ENCODE measurements at regions not wholly inside any gene's neighbourhood (a gene's known extent, or its start where the extent isn't known, plus 50 kb on each side); places are given as distances from the start of the nearest gene placed in this dataset.
"Not testable (repeated sequence)": the region's sequence is repeated elsewhere in the genome, so short reads cannot be mapped to it uniquely, and the experiment has no call there.

DNA sequence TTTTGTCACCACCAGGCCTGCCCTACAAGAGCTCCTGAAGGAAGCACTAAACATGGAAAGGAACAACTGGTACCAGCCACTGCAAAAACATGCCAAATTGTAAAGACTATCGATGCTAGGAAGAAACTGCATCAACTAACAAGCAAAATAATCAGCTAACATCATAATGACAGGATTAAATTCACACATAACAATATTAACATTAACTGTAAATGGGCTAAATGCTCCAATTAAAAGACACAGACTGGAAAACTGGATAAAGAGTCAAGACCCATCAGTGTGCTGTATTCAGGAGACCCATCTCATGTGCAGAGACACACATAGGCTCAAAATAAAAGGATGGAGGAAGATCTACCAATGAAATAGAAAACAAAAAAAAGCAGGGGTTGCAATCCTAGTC is 95.9 kb upstream of the FGF13 start:
- TF ChIP-seq EZH2 (IDR thresholded peaks at IDR 0.05); JUND (IDR thresholded peaks at IDR 0.05); POLR2AphosphoS5 (IDR thresholded peaks at IDR 0.05; ENCODE audit: low read depth, low read length); POLR2A (IDR thresholded peaks at IDR 0.05; ENCODE audit: borderline replicate concordance, extremely low read depth, insufficient read depth, insufficient read length); MAX (IDR thresholded peaks at IDR 0.05); EZH2phosphoT487 (IDR thresholded peaks at IDR 0.05; ENCODE audit: borderline replicate concordance); YY1 (IDR thresholded peaks at IDR 0.05; ENCODE audit: extremely low read depth, insufficient replicate concordance, low read depth, low read length); SIN3A (IDR thresholded peaks at IDR 0.05; ENCODE audit: low read depth); FOSL1 (IDR thresholded peaks at IDR 0.05; ENCODE audit: low read depth); ATF3 (IDR thresholded peaks at IDR 0.05); CBX3 (IDR thresholded peaks at IDR 0.05; ENCODE audit: low read depth): not testable (repeated sequence)
- TF ChIP-seq, protein P1, sequence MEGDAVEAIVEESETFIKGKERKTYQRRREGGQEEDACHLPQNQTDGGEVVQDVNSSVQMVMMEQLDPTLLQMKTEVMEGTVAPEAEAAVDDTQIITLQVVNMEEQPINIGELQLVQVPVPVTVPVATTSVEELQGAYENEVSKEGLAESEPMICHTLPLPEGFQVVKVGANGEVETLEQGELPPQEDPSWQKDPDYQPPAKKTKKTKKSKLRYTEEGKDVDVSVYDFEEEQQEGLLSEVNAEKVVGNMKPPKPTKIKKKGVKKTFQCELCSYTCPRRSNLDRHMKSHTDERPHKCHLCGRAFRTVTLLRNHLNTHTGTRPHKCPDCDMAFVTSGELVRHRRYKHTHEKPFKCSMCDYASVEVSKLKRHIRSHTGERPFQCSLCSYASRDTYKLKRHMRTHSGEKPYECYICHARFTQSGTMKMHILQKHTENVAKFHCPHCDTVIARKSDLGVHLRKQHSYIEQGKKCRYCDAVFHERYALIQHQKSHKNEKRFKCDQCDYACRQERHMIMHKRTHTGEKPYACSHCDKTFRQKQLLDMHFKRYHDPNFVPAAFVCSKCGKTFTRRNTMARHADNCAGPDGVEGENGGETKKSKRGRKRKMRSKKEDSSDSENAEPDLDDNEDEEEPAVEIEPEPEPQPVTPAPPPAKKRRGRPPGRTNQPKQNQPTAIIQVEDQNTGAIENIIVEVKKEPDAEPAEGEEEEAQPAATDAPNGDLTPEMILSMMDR (IDR thresholded peaks at IDR 0.05 in 2 of 3, conservative IDR thresholded peaks at IDR 0.05 in 1 of 3; ENCODE audit: borderline replicate concordance in 1 of 3, insufficient read depth in 1 of 3, low read depth in 2 of 3, low read length in 2 of 3) = not testable (repeated sequence)

Data from HCT116 (cell line).